ENCODE measurements at regions not wholly inside any gene's neighbourhood (a gene's known extent, or its start where the extent isn't known, plus 50 kb on each side); places are given as distances from the start of the nearest gene placed in this dataset.
A peak's percentile ranks its signal among the peaks of the same experiment; 100 is the strongest.

DNA sequence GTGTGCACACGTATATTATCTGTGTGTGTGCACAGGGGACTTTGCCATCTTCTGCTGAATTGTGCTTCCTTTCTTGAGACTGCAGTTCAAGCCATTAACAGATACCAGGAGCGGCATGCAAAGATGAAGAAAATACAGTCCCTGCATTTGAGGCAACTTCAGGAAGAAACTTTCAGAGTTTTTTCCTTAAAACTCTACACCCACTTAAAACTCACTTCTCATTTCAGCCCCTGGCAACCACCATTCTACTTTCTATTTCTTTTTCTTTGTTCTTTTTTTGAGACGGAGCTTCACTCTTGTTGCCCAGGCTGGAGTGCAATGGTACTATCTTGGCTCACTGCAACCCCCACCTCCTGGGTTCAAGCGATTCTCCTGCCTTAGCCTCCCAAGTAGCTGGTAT lies 448.9 kb upstream of the ZMIZ1 start:
- Histone ChIP-seq H3K27ac (no peak overlapping the region), H3K4me3 (no peak overlapping the region)
- TF ChIP-seq, protein P1, sequence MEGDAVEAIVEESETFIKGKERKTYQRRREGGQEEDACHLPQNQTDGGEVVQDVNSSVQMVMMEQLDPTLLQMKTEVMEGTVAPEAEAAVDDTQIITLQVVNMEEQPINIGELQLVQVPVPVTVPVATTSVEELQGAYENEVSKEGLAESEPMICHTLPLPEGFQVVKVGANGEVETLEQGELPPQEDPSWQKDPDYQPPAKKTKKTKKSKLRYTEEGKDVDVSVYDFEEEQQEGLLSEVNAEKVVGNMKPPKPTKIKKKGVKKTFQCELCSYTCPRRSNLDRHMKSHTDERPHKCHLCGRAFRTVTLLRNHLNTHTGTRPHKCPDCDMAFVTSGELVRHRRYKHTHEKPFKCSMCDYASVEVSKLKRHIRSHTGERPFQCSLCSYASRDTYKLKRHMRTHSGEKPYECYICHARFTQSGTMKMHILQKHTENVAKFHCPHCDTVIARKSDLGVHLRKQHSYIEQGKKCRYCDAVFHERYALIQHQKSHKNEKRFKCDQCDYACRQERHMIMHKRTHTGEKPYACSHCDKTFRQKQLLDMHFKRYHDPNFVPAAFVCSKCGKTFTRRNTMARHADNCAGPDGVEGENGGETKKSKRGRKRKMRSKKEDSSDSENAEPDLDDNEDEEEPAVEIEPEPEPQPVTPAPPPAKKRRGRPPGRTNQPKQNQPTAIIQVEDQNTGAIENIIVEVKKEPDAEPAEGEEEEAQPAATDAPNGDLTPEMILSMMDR (IDR thresholded peaks at IDR 0.05) = no peak
- no peak for DNase-seq (ENCODE audit: low spot score)

DNA sequence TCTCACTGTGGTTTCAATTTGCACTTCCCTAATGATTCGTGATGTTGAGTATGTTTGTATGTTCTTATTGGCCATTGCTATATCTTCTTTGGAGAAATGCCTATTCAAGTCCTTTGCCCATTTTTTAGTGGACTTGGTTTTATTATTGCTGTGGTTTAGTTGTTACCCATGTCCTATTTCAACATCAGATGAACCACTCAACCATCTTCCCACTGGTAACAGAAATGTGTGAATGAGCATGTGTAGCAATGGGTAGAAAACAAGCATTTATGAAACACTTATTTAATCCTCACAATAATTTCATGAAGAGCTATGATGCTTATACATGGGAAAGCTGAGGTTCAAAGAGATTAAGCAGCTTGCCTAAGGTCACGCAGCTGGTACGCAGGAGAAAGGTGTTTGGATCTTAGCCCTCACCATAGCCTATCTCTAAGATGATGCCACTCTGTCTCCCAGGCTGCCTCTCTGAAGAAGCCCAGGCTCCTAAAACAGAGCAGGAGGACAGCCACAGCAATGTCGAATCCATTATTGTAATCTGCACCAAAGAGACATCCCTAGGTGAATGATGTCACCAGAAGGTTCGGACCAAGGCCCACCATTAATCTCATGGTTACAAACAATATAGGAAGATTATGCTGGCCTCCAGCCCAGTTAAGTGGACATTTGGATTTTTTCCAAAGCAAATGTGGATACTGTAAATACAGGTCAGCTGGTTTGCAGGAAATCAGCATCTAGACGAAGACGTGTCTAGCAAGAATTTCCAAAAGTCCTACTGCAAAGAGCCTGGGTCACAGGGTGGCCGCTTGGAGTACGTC lies 447.6 kb upstream of the ZMIZ1 start:
- Histone ChIP-seq H3K4me3 (no peak overlapping the region), H3K27ac (no peak overlapping the region)
- TF ChIP-seq, protein P1 (IDR thresholded peaks at IDR 0.05) = no peak
- peak; percentile 8 for DNase-seq (ENCODE audit: low spot score)

DNA sequence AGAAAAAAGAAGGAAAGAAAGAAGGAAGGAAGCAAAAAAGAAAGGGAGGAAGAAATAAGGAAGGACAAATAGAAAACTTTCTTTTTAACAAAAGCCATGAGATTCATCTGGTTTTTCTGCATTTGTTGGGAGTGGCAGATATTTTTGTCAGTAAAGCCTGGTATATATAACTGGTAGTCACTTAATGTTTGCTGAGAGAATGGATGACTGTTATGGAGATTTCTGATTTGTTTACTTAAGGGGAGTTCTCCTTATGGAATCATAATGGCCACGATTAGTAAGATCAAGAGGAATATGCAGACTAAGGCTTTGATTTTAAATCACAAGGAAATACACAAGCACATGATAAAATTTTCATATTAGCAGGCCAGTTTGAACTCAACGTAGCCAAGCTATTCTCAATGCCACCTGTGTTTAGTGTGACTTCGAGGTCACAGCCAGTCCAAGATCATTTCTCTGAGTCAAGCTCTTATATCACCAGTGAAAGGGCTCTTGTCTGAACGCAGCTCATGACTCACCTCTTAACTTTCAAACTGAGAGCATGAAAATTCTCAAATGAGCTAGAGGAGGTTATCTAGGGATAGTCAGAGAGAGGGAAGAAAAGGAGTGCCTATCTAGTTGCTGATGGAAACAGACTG lies 445.1 kb upstream of the ZMIZ1 start:
- Histone ChIP-seq H3K4me3 (no peak overlapping the region), H3K27ac (no peak overlapping the region)
- DNase-seq (ENCODE audit: low spot score) = no peak
- TF ChIP-seq, protein P1 (IDR thresholded peaks at IDR 0.05) = no peak

DNA sequence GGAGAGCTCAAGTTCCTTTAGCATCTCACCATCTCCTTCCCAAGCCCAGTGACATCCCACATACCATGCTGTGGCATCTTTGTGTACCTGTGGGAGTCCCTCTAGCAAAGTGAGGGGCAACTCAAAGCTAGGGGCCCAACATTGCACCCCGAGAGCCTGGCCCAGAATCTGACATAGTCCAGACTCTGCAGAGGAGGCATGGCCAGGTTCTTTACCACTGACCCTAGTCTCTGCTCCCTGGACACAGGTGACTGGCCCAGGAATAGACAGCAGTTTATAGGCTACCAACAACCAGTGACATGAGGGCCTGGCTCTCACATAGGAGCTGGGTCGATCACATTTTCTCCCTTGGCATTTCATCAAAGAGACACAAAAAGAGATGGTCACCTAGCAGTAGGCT lies 444.0 kb upstream of the ZMIZ1 start:
- H3K4me3 ChIP-seq = no peak overlapping the region
- DNase-seq (ENCODE audit: low spot score) = peak; percentile 59
- no peak overlapping the region for H3K27ac ChIP-seq
- TF ChIP-seq, protein P1 (IDR thresholded peaks at IDR 0.05) = no peak

DNA sequence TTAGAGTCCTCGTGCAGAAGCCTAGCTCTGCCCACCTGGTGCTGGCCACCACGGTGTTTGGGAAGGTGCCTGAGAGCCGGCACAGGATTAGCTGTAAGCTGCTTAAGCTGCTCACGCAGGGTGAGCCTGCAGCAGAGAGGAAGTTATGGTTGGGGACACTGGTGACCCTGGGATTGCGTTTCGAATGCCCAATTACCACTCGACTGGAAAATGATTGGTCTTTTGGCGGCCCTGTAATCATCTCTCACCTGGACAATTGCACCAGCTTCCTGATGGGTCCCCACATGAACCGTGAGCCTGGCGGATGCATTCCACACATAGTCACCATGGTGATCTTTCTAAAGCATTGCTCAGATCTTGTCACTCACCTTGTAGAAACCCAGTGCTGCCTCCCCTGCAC lies 442.3 kb upstream of the ZMIZ1 start:
- Histone ChIP-seq H3K4me3 (no peak overlapping the region), H3K27ac (no peak overlapping the region)
- no peak for DNase-seq (ENCODE audit: low spot score)
- TF ChIP-seq, protein P1 (IDR thresholded peaks at IDR 0.05) = no peak

DNA sequence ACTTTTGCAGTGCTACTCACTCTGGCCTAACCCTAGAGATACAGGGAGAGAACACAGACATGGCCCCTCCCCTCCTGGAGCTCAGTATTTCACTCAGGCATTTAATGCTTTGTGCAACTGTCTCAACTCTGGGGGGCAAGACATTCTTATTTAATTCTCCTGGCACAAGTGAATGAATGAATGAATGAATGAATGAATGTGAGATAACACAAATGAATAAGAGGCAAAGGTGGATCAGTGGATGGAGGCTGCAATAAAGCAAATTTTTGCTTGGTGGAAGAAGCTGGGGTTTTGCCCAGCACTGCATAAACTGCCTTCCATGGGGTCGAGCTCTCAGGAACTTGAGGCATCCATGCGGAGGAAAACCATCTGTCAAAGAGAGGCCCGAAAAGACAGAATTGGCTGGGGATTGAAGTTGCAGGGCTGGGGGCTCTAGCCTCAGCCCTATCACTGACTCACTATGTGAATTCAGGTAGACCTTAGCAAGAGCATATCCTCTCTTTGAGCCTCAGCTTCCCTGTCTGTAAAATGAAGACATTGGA lies 441.4 kb upstream of the ZMIZ1 start:
- Histone ChIP-seq H3K4me3 (no peak overlapping the region), H3K27ac (no peak overlapping the region)
- DNase-seq (ENCODE audit: low spot score) = no peak
- TF ChIP-seq, protein P1 (IDR thresholded peaks at IDR 0.05) = no peak

Data from coronary artery (tissue), 2 donors.